ENCODE measurements at regions not wholly inside any gene's neighbourhood (a gene's known extent, or its start where the extent isn't known, plus 50 kb on each side); places are given as distances from the start of the nearest gene placed in this dataset.

DNA sequence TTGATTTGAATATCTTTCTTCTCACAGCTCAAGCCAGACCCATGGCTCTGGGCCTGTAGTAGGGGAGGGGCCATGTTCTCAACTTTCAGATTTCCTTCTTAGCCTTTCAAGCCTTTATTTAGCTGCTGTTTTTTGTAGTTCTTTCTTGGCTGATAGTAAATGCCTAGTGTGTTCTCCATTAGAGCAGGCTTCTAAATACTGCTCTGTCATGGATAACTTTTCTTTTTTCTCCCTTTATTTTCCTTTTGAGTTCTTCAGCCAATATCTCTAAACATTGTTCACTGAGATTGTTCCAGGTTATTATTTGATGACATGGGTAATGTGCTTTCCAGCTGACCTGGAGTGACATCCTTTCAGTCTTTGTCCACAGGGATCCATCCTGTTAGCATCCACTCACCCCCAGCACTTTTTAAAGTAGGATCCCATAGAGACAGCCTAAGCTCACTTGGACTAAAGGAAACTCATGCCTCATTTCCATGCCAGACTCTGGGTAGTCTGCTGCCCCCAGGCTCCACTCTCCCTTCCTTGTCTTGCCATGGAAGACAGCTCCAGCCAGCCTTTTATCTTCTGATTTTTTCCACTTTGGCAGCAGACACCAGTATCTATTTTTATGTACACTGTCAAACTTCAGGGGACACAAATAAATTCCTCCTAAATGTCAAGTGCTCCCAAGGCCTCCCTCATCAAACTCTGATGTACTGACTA is 645.6 kb downstream of the RNF144B start:
- intact Hi-C loops (cut with micrococcal nuclease) = no loop called here

DNA sequence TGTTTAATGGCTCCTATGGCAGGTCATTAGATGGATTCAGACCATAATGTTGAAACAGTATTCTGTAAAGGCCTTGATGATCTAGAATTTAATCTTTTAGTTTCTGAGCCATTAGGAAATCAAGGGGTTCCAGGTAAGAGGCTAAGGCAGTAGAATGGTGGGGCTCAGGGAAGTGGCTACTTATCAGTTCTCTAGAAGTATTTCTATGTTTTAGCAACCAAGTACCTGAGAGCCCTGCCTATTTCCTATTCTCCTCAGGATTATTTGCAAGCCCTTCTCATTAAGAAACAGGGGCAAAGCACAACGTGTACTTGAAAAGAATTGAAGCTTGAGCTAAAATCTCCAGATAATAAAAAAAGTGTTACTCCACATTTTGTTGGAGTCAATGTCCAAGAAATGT is 646.5 kb downstream of the RNF144B start:
- intact Hi-C loops (cut with micrococcal nuclease) = no loop called here

DNA sequence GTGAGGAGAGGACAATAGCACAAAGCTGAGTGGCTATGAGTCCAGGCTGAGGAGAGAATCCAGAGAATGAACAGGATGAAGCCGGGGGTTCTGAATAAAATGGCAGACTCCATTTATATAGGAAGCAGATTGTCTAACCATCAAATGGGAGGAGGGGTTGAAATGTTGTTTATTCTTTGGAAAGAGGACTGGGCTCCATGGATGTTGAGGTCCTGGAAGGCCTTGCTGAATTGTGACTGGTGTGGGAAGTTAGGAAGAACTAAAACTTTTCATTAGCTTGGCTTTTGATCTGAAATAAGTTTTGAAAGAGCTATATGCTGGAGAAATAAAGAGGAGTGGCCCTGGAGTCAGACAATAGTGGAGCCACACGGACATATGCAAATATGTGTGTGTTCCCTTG is 647.8 kb downstream of the RNF144B start:
- intact Hi-C loops (cut with micrococcal nuclease) = no loop called here

DNA sequence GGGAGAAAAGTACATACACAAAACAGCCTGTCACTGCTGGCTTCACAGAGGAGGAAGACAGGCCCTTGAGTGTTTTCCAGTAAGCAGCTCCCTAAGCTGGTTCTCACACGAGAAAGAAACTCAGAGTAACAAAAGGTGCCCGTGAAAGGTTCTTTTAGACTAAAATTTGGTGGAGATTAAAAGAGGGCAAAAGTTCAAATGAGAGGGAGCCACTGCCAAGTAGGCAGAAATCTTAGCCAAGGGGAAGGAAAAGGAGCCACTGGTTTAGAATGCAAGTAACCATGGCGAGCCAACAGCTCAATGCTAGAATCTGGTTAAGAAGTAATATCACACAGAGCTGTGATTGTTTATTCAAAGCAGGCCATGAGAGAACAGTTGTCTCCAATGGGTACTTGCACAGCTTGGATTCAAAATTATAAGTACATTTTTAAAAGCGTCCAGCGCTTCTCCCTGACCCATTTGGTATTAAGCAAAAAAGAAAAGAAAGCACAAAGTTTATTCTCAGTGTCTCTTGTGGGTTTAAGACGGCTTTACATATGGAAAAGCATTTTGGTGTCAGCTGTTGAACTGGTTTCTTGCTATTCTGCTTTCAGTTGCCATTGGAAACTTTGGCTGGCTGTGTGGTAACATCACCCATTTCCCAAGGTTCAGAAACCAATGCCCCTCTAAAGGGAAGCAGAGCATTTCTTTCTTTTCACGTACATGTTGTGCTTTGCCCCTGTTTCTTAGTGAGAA is 648.5 kb downstream of the RNF144B start:
- intact Hi-C loops (cut with micrococcal nuclease) = no loop called here

DNA sequence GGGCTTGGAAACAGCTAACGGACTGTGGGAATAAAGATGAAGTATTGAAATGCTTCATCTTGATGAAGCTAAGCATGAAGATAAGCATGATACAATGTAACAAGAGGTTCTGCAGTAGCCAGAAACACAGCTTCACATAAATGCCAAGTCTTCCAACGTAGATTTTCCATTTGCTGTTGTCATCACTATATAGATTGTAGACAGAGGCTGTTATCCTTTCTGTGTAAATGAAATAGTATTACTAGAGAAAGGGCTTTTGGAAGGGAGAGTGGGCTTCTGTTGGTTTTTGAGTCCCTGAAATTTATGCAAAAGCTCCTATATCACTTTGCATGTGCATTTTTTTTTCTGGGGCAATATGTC is 649.0 kb downstream of the RNF144B start:
- intact Hi-C loops (cut with micrococcal nuclease) = no loop called here

DNA sequence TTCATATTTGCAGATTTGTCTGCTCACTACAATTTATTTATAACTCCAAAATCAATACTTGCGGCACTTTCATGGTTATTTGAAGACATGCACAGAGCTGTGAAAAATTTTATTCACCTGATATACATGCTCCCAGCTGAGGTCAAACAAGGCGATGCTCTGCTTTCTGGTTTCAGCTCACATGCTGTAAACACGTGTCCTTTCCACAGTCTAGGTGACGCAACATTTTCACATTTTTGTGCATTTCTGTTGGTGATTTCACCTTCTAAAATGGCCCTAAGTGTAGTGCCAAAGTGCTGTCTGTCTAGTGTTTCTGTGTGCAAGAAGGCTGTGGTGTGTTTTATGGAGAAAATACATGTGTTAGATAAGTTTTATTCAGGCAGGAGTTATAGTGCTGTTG is 650.5 kb downstream of the RNF144B start:
- intact Hi-C loops (cut with micrococcal nuclease) = no loop called here

DNA sequence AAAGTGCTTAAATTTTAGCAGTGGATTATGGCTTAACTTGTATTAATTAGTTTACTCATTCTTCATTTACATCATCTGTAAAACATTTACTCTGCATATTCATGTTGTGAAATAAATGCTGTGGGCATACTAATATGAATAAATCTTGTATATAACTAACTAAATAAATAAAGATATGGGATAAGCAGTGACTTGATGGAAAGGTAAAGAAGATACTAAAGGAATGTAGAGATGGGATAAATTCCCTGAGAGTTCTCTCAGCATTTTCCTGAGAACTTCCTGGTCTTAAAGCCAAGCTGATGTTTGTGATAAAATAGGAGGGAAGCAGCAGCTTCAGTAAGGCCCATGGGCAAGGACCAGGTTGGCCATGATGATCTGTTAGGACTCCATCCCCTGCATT is 652.1 kb downstream of the RNF144B start:
- intact Hi-C loops (cut with micrococcal nuclease) = no loop called here

DNA sequence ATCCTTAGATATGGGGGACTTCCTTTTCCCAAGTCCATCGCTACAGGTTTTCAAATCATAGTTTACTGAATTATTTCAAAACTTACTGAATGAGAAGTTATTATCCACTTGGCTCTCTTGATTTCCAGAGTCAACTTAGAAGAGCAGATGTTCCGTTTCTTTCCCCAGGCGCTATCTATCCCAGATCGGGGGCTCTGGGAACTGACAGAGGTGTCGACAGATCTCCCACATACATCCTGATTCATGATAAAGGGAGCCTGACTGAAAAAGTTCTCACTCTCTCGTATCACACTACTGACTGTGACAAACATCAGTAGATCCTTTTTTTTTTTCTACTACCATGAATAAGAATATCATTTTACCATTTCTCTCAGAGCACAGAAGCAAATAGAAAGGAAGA is 654.8 kb downstream of the RNF144B start:
- intact Hi-C loops (cut with micrococcal nuclease) = no loop called here

DNA sequence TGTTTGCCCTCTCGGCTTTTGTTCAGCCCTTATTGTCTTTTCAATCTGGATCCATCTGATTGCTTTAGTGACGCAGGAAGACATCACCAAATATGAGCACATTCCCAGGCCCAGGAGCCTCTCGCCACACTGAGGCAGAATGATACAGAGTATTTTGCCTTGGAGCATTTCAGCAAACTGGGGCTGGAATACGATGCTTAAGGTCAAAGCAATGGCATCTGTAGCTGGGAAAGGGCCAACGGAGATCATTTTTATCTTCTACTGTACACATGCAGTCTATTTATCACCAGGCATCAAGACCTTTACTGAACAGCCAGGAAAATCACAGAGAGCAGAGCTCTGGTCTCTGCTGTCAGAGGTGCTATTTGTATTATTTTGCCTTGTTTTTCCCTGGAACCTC is 655.3 kb downstream of the RNF144B start:
- intact Hi-C loops (cut with micrococcal nuclease) = no loop called here

DNA sequence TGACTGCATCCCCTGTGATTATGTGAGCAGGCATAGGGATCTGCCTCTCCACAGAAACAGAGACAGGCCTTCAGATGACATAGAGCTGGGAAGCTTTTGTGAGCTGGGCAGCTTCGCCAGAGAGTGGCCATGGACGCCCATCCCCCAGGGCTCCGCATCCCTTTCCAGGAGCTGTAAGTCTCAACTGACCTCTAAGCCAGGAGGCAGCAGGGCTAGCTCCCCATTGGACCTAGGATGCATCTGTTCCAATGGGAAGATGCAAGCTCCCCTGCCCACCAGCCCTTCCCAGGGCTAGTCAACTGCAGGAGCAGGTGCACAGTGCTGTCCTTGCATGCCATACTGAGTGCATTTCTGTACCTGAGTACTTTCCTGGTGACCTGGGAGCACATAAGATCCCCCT is 663.6 kb downstream of the RNF144B start:
- intact Hi-C loops (cut with micrococcal nuclease) = no loop called here

DNA sequence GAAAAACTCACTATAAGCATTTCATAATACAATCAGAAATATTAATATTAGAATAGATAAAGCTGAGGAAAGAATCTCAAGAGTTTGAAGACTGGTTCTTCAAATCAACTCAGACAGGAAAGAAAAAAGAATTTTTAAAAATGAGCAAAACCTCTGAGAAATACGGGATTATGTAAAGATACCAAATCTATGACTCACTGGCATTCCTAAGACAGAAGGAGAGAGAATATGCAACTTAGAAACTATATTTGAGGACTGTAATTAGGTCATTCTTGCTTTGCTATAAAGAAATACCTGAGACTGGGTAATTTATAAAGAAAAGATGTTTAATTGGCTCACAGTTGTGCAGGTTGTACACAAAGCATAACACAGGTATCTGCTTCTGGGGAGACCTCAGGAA is 665.1 kb downstream of the RNF144B start:
- intact Hi-C loops (cut with micrococcal nuclease) = no loop called here

DNA sequence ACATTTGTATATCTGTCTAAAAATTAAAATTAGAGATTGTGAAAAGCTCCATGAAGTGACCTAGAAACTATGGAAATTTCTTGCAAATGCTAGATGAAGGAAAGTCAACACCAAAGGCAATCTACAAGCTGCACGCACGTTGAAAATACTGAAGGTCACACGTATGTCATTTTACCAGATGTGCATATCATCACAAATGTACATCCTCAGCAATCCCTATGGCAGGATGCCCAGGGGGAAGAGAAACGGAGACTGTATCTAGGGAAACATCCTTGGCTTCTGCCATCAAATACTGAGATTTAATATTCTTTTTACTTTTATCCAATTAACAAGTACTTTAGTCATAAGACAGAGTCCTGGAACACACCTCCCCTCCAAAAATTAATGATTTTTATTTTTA is 672.0 kb downstream of the RNF144B start:
- intact Hi-C loops (cut with micrococcal nuclease) = no loop called here

DNA sequence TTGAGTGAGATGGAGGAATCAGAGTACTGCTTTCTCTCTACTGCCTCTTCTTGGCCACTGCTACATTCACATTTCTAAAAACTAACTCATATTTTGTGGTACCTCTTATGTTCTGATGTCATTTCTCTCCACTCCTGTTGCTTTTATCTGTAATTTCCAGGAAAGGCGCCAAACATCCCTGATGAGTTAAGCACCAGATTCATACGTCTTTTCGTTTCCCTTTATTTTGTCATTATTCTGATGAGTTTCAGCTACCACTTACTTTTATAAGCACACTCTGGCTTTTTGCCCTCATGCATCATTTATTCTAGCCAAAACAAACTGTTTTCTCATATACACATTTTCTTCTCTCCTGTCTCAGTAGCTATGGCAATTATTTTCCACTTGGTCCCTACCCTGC is 680.0 kb downstream of the RNF144B start:
- intact Hi-C loops (cut with micrococcal nuclease) = no loop called here

DNA sequence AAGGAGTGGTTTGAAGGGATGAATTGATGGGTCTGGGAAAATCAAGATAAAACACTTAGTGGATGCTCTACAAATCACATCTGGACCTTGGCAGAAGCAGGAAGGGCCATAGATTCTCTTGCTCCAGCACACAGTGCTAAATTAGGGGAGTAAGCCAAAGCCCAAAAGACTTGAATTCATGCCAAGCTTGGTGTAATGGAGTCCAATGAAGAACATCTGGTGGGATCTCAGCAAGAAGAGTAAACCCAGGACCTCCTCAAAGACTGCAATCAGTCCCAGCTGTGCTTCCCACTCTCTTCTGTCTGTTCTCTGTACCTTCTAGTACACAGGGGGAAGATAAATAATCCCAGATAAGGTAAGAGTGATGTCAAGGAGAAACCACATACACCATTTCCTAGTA is 683.4 kb downstream of the RNF144B start:
- intact Hi-C loops (cut with micrococcal nuclease) = no loop called here

DNA sequence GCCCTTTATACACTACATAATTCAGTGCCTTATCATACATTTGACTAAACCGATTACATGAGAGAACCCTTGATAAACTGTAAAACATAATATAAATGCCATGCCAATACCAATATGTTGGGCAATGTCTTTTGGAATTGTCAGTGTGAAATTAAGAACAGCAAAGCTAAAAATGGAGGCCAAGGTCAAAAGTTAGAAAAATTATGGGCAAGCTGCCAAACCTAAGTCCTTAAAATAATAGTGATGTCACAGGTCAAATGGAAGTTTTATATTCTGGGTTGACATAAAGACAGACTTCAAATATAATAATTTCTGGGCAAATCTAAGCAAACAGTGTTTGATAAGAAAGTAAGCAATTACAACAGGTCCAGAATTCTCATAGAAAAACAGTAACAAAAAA is 696.7 kb downstream of the RNF144B start:
- intact Hi-C loops (cut with micrococcal nuclease) = no loop called here

DNA sequence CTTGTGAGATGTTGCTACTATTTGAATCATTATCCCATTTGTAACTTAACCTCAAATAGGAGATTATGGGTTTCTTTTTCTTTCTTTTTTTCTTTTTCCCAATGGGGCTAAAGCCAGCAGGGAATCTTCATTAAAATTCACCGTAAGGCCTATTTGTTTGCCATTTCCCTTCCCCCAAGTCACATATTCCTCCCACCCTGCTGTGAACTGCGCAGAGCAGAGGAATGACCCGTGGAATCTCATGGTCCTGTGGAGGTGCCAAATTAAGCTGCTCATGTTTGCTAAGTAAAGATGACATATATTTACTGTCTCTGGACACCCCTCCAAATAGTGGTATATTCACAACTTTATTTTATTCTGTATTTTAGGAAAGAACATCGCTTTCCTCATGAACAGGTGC is 699.3 kb downstream of the RNF144B start:
- intact Hi-C loops (cut with micrococcal nuclease) = no loop called here

DNA sequence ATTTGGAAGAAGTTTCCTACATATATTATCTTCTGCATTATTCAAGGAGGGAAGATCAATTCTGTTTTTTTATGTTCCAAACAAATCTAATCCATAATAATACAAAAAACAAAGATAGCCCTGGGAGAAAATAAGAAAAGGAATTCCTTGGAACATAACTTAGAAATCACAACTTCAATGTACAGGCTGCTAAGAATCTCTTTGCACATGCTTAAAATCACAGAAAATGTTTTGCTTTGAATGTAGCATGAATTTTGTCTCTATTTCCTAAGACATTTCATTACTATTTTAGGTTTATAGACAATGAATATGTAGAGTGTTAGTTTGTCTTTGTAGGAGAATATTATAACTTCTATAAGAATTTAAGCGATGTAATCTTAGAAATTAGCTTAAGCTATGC is 700.1 kb downstream of the RNF144B start:
- intact Hi-C loops (cut with micrococcal nuclease) = no loop called here

DNA sequence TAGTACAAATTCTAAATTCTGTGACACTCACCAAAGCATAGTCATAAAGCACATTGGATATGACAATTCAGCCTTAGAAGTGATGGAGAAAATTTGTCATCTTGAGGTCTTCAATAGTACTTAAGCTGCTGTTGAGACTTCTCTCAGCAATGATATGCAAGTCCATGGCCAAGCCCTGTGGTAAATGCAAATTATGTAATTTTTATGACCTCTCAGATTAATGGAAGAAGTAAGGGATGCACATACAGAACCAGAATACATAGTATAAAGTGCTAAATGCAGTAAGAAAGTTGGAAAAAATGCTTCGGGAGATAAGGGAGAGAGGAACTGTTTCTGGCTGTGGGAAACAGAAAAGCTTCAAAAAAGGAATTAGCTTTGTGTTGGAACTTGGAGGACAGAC is 700.7 kb downstream of the RNF144B start:
- intact Hi-C loops (cut with micrococcal nuclease) = no loop called here

DNA sequence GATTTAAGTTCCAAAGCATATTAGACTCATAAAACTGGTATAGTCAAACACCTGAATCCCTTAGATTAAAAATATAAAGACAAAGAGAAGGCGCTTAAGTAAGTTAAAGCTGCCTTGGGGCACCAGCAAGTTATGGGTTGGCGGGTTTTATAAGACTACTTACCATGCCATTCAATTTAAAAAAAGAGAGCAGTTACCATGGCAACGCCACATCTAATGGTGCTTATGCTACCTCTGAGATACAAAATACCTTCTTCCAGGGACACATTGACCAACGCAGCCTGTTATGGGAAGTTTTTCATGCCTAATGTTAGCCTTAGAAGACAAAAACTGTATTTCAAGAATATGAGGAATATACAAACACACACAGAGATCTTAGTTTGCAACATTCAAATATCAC is 713.6 kb downstream of the RNF144B start:
- intact Hi-C loops (cut with micrococcal nuclease) = no loop called here

DNA sequence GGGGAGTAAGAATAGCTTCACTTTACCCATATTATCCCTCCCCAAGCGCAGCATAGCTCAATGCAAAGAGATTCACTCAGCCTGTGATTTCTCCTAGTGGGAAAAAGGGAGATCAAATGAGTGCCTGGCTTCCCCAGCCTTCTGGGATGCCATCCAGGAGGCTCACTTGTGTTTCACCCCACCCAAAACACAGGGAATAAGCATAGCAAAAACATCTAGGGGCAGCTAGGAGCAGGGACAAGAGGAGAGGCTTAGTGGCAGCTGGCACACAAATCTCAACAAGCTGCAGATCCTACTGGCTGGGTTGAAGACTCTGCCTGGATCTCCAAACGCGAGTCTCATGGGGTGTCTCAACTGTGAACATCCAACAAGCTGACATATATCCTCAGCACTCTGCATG is 715.8 kb downstream of the RNF144B start:
- intact Hi-C loops (cut with micrococcal nuclease) = no loop called here

DNA sequence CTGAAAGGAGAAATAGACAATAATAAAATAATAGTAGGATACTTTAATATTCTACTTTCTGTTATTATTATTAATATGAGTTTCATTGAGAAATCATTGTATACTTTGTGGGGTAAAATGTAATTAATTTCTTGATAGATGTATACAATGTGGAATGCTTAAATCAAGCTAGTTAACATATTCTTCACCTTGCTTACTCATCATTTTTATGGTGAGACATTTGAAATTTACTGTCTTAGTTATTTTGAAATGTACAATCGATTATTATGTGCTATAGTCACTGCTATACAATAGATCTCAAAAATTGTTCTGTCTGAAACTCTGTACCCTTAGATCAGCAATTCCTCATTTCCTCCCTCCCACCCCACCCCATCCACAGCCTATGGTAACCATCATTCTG is 720.3 kb downstream of the RNF144B start:
- intact Hi-C loops (cut with micrococcal nuclease) = no loop called here

DNA sequence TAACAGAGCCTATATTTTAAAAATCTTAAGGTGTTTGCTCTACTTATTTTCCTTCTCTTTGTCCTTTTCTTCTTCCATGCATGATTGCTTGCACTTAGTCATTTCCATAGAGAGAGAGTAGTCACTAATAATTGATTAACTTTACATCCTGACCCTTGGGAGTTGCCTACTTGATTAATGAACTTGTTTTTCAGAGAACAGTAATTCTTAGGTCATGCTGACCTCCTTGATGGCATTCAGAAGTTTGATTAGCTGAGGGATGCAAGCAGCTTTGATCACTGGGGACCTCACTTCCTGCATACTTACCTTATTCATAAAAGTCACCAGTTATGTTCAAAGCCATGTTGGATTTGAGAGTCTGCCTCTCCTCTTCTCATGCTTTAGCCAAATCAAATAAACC is 715.6 kb upstream of the ID4 start:
- intact Hi-C loops (cut with micrococcal nuclease) = no loop called here

DNA sequence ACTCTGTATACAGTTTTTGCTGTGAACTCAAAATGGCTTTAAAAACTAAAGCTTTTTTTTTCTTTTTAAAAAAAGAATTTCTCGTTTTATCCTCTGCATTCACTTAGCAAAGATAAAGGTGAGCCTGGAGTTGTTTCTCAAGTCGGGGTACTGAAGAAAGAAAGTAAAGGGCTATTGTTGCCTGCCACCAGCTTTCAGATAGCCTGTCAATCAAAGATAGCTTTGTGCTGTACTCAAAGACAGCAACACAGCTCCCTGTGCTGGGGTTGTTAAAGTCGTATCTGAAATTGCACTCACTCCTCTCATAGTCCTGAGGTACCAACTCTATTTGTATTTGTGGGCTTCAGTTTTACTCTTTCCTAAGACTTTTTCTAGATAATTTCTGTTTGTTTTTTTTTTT is 710.1 kb upstream of the ID4 start:
- intact Hi-C loops (cut with micrococcal nuclease) = no loop called here

All from T-helper 1 cell treated with Interleukin-12 subunit alpha and Interleukin-12 subunit beta and Interleukin-4 antibody, amounts not matched to agents 30 ng/mL and 1 ng/mL, for 36 hours (primary cell).